HUDEP-2 (cell line): ENCODE measurements at regions not wholly inside any gene's neighbourhood (a gene's known extent, or its start where the extent isn't known, plus 50 kb on each side); places are given as distances from the start of the nearest gene placed in this dataset.

ENCODE experiments used
- DNase-seq, 76 experiments: peaks; one replicate each; lab custom pipeline; 2025; ENCODE audit not compliant: unreplicated experiment in 76 of 76; lab: John Stamatoyannopoulos, UW

- no peak for DNase-seq
Observed at GRCh38 chr4:25527034-25527433, 128.6 kb upstream of the SLC34A2 start.

GRCh38 chr4:25528391-25528790 lies 127.3 kb upstream of the SLC34A2 start:
- DNase-seq = no peak

GRCh38 chr4:25531272-25531671 lies 124.4 kb upstream of the SLC34A2 start:
- peak in 1 of 76 experiments; percentile 5 for DNase-seq

GRCh38 chr4:25532591-25532990 lies 123.1 kb upstream of the SLC34A2 start:
- DNase-seq = no peak

- DNase-seq = no peak
Observed at GRCh38 chr4:25533256-25533655, 122.4 kb upstream of the SLC34A2 start.

GRCh38 chr4:25535278-25535677 lies 120.4 kb upstream of the SLC34A2 start:
- no peak for DNase-seq

GRCh38 chr4:25535701-25536473 lies 119.8 kb upstream of the SLC34A2 start:
- DNase-seq = no peak

GRCh38 chr4:25536564-25537320 lies 118.9 kb upstream of the SLC34A2 start:
- no peak for DNase-seq

- DNase-seq = no peak
Observed at GRCh38 chr4:25538430-25538829, 117.2 kb upstream of the SLC34A2 start.

- no peak for DNase-seq
Observed at GRCh38 chr4:25539241-25539640, 116.4 kb upstream of the SLC34A2 start.

GRCh38 chr4:25540734-25541133 lies 114.9 kb upstream of the SLC34A2 start:
- DNase-seq = no peak

GRCh38 chr4:25547343-25547742 lies 108.3 kb upstream of the SLC34A2 start:
- DNase-seq = no peak

GRCh38 chr4:25549413-25549812 lies 106.2 kb upstream of the SLC34A2 start:
- DNase-seq = no peak

GRCh38 chr4:25550376-25551030 lies 105.1 kb upstream of the SLC34A2 start:
- DNase-seq = no peak

- no peak for DNase-seq
Observed at GRCh38 chr4:25551605-25552004, 104.0 kb upstream of the SLC34A2 start.

- DNase-seq = no peak
Observed at GRCh38 chr4:25552580-25553271, 102.9 kb upstream of the SLC34A2 start.

GRCh38 chr4:25559508-25559907 lies 96.1 kb upstream of the SLC34A2 start:
- DNase-seq = no peak

- no peak for DNase-seq
Observed at GRCh38 chr4:25560605-25561004, 95.0 kb upstream of the SLC34A2 start.

GRCh38 chr4:25563071-25563564 lies 92.5 kb upstream of the SLC34A2 start:
- DNase-seq = no peak

GRCh38 chr4:25564836-25565235 lies 90.8 kb upstream of the SLC34A2 start:
- no peak for DNase-seq

GRCh38 chr4:25567253-25567652 lies 88.4 kb upstream of the SLC34A2 start:
- no peak for DNase-seq
